Sigmoid colon (tissue), 6 donors: ENCODE measurements at regions not wholly inside any gene's neighbourhood (a gene's known extent, or its start where the extent isn't known, plus 50 kb on each side); places are given as distances from the start of the nearest gene placed in this dataset.

Source experiments
- DNase-seq: peaks from one replicate; pipeline ENCODE4 v3.0.0-alpha.2; 2019
- H3K27ac ChIP-seq, 4 donors: fragments of 200-600 bp; sonication (generic); one replicate each; pipeline ENCODE4 v1.5.1; 2016 to 2019; ENCODE audit warnings: mild to moderate bottlenecking in 1 of 4
- H3K27me3 ChIP-seq, 3 donors: fragments of 200-600 bp; sonication (generic); one replicate each; pipeline ENCODE4 v1.5.1; 2019; ENCODE audit warnings: mild to moderate bottlenecking in 1 of 3
- H3K36me3 ChIP-seq, 4 donors: fragments of 200-600 bp; sonication (generic); one replicate each; pipeline ENCODE4 v1.5.1; 2016 to 2019
- H3K4me1 ChIP-seq, 4 donors: fragments of 200-600 bp; sonication (generic); one replicate each; pipeline ENCODE4 v1.5.1; 2017 to 2019
- H3K4me3 ChIP-seq, 4 donors: fragments of 200-600 bp; sonication (generic); one replicate each; pipeline ENCODE4 v1.5.1; 2017 to 2019; ENCODE audit warnings: mild to moderate bottlenecking in 2 of 4, moderate library complexity in 1 of 4
- H3K9me3 ChIP-seq, 4 donors: fragments of 200-600 bp in 3 of 4; sonication (generic) in 3 of 4; one replicate each; pipeline versions ENCODE4 v1.5.1 to v1.6.1; 2013 to 2019
- EP300 ChIP-seq, 4 donors: sonication (generic); formaldehyde crosslinking; IDR thresholded peaks; one replicate each; pipeline ENCODE4 v1.6.1; 2017; ENCODE audit warnings: antibody characterized with exemption in 4 of 4
- POLR2A ChIP-seq, 2 donors: fragments of 450-650 bp; IDR thresholded peaks; one replicate each; pipeline ENCODE4 v1.6.1; 2016; ENCODE audit warnings: antibody characterized with exemption in 2 of 2, mild to moderate bottlenecking in 2 of 2, moderate library complexity in 2 of 2
- POLR2AphosphoS5 ChIP-seq, 4 donors: sonication (generic); formaldehyde crosslinking; IDR thresholded peaks; one replicate each; pipeline ENCODE4 v1.6.1; 2017; ENCODE audit warnings: antibody characterized with exemption in 4 of 4
- WGBS, 2 donors: extraction: QIAGEN DNeasy Blood & Tissue Kit; methylation state at CpG; one replicate each; pipeline ENCODE4 v1.1.7; 2013; 5-methylcytosine and 5-hydroxymethylcytosine counted together
- intact Hi-C: fragments of 100-400 bp; cut with DNase I; formaldehyde crosslinking; loops from one replicate; pipeline ENCODE4 v1.15.1; 2023
- TF ChIP-seq, protein P1 (sequence below), 4 experiments: fragments of 450-650 bp in 3 of 4; fragments of 200-600 bp in 1 of 4; IDR thresholded peaks; one replicate each; pipeline ENCODE4 v1.5.1; 2016 to 2019; ENCODE audit warnings: antibody characterized with exemption in 4 of 4, mild to moderate bottlenecking in 3 of 4, moderate library complexity in 2 of 4
- donor health status: healthy with polysubstance abuse.
- donor health status: healthy.

DNA sequence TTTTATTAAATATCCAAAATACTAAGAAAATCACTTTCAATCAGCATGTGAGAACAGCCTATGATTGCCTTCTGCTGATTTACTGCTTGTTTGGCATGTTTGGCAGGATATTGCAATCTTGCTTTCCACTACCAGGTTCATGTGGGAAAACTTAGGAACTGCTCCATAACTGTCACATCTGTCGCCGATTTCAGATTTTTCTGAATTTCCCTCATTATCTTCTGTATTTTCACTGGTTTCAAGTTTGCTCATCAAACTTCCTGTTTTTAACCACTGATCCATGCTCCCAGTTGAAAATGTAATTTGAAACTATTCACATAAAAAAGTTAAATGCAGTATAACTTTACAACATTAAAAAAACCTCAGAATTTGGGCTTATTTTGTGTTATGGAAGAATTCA is 93.0 kb downstream of the NFKBIZ start:
- TF ChIP-seq, protein P1, sequence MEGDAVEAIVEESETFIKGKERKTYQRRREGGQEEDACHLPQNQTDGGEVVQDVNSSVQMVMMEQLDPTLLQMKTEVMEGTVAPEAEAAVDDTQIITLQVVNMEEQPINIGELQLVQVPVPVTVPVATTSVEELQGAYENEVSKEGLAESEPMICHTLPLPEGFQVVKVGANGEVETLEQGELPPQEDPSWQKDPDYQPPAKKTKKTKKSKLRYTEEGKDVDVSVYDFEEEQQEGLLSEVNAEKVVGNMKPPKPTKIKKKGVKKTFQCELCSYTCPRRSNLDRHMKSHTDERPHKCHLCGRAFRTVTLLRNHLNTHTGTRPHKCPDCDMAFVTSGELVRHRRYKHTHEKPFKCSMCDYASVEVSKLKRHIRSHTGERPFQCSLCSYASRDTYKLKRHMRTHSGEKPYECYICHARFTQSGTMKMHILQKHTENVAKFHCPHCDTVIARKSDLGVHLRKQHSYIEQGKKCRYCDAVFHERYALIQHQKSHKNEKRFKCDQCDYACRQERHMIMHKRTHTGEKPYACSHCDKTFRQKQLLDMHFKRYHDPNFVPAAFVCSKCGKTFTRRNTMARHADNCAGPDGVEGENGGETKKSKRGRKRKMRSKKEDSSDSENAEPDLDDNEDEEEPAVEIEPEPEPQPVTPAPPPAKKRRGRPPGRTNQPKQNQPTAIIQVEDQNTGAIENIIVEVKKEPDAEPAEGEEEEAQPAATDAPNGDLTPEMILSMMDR (IDR thresholded peaks at IDR 0.05): no peak
- no peak for TF ChIP-seq POLR2A (IDR thresholded peaks at IDR 0.05)
- TF ChIP-seq EP300 (IDR thresholded peaks at IDR 0.05): no peak
- no peak for TF ChIP-seq POLR2AphosphoS5 (IDR thresholded peaks at IDR 0.05)
- Histone ChIP-seq H3K4me1 (peaks cover 0 to 22% (median 15%) of the 10 kb centered on the region in 4 donors), H3K27me3 (no peaks in the 10 kb centered on the region), H3K36me3 (no peaks in the 10 kb centered on the region), H3K27ac (no peak overlapping the region), H3K4me3 (no peak overlapping the region), H3K9me3 (no peaks in the 10 kb centered on the region)
- WGBS, 2 donors: 28 to 33% methylated on average over 2 of the region's 2 CpGs
- intact Hi-C loops: no loop called here
- no peak for DNase-seq

DNA sequence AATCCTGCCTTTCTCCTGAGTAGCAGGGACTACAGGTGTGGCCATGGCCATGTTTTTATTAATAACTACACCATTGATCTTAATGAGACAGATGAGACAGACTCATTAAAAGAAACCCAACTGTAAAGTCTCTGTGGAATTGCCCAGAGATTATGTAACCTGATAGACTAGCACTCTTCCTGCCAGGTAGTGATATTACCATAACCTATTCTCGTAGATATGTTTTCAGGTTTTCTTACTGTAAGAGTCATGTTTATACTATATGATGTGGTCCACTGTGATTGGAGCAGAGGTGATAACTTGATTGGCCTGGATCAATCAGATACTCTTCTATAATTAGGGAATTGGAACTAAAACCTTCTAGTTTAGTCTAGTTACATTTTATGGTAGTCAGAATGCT is 93.7 kb downstream of the NFKBIZ start:
- no peak overlapping the region for H3K4me3 ChIP-seq
- no peaks in the 10 kb centered on the region for H3K9me3 ChIP-seq
- H3K4me1 ChIP-seq: peaks cover 0 to 22% (median 15%) of the 10 kb centered on the region in 4 donors
- TF ChIP-seq, protein P1 (IDR thresholded peaks at IDR 0.05): no peak
- no peak for TF ChIP-seq POLR2A (IDR thresholded peaks at IDR 0.05)
- no peak for TF ChIP-seq POLR2AphosphoS5 (IDR thresholded peaks at IDR 0.05)
- no peak for TF ChIP-seq EP300 (IDR thresholded peaks at IDR 0.05)
- no peak for DNase-seq
- intact Hi-C loops: no loop called here
- WGBS, 2 donors: 71 to 86% methylated on average over 1 of the region's 1 CpG
- no peaks in the 10 kb centered on the region for H3K27me3 ChIP-seq
- no peaks in the 10 kb centered on the region for H3K36me3 ChIP-seq
- no peak overlapping the region for H3K27ac ChIP-seq

DNA sequence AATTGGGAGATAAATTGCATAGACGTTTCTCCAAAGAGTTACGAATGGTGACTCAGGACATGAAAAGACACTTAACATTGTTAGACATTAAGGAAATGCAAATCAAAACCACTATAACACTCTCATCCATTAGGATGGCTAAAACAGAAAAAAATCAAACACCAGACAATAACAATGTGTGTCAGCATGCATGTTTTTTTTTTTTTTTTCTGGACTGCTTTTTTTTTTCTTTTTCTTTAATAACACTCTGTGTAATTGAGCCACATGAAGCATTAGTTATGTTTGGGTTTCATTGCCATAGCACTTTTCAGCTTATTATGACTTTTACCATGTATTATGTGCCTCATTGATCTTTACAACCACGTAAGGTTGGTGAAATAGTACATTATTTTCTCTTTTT is 95.0 kb downstream of the NFKBIZ start:
- WGBS, 2 donors: 83 to 85% methylated on average over 3 of the region's 3 CpGs
- DNase-seq: no peak
- H3K4me3 ChIP-seq: no peak overlapping the region
- no peaks in the 10 kb centered on the region for H3K27me3 ChIP-seq
- intact Hi-C loops: no loop called here
- H3K36me3 ChIP-seq: no peaks in the 10 kb centered on the region
- no peak overlapping the region for H3K27ac ChIP-seq
- TF ChIP-seq, protein P1 (IDR thresholded peaks at IDR 0.05): no peak
- TF ChIP-seq EP300 (IDR thresholded peaks at IDR 0.05) (no peak), POLR2AphosphoS5 (IDR thresholded peaks at IDR 0.05) (no peak), POLR2A (IDR thresholded peaks at IDR 0.05) (no peak)
- no peaks in the 10 kb centered on the region for H3K9me3 ChIP-seq
- peaks cover 0 to 22% (median 15%) of the 10 kb centered on the region in 4 donors for H3K4me1 ChIP-seq

DNA sequence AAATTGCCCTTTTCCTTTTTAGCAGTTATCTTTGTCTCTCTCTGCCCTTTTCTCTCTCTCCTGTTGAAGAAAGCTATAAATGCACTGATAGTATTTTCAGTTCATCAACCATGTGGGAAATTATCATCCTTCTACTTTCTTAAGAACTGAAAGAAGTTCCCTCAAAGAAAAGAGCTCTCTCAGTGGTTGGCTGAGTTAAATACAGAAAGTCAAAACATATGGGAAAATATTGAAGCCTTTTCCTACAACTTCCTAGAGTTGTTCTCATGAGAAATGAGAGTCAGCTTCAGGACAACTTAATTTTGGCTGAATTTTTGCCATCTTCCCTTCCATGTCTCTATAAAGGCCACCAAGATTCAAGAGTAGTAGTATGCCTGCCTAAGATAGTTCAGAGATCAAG is 96.7 kb downstream of the NFKBIZ start:
- Histone ChIP-seq H3K36me3 (no peaks in the 10 kb centered on the region), H3K4me1 (peaks cover 0 to 8% (median 3%) of the 10 kb centered on the region in 4 donors), H3K4me3 (no peak overlapping the region), H3K27ac (no peak overlapping the region), H3K9me3 (no peaks in the 10 kb centered on the region), H3K27me3 (no peaks in the 10 kb centered on the region)
- intact Hi-C loops: no loop called here
- no peak for DNase-seq
- TF ChIP-seq POLR2A (IDR thresholded peaks at IDR 0.05): no peak
- TF ChIP-seq, protein P1 (IDR thresholded peaks at IDR 0.05): no peak
- TF ChIP-seq POLR2AphosphoS5 (IDR thresholded peaks at IDR 0.05): no peak
- TF ChIP-seq EP300 (IDR thresholded peaks at IDR 0.05): no peak

DNA sequence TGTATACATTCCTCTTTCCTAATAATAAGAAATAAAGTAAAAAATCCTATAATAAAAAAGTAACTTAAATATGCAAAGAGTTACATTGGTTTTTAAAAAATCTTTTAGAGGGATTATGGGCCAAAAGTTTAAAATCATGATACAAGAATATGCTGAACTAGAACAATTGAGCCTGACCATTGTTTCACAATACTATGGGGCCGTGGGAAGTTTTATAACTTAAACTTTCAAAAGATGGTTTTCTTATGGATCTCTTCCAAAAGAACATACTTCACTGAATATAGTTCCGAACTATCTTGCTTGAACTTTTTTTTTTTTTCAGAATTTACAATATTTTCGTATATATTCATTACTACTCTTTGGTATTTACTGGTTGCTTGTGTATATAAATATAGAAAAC is 97.6 kb downstream of the NFKBIZ start:
- TF ChIP-seq EP300 (IDR thresholded peaks at IDR 0.05) (no peak), POLR2A (IDR thresholded peaks at IDR 0.05) (no peak), POLR2AphosphoS5 (IDR thresholded peaks at IDR 0.05) (no peak)
- TF ChIP-seq, protein P1 (IDR thresholded peaks at IDR 0.05): no peak
- intact Hi-C loops: no loop called here
- no peaks in the 10 kb centered on the region for H3K27me3 ChIP-seq

More for the DNA sequence above, 97.6 kb downstream of the NFKBIZ start:
- no peaks in the 10 kb centered on the region for H3K4me1 ChIP-seq
- WGBS, 2 donors: 67 to 88% methylated on average over 3 of the region's 3 CpGs
- DNase-seq: no peak
- H3K27ac ChIP-seq: no peak overlapping the region
- H3K36me3 ChIP-seq: no peaks in the 10 kb centered on the region
- H3K9me3 ChIP-seq: no peaks in the 10 kb centered on the region
- no peak overlapping the region for H3K4me3 ChIP-seq
